ENCODE measurements at regions not wholly inside any gene's neighbourhood (a gene's known extent, or its start where the extent isn't known, plus 50 kb on each side); places are given as distances from the start of the nearest gene placed in this dataset.

DNA sequence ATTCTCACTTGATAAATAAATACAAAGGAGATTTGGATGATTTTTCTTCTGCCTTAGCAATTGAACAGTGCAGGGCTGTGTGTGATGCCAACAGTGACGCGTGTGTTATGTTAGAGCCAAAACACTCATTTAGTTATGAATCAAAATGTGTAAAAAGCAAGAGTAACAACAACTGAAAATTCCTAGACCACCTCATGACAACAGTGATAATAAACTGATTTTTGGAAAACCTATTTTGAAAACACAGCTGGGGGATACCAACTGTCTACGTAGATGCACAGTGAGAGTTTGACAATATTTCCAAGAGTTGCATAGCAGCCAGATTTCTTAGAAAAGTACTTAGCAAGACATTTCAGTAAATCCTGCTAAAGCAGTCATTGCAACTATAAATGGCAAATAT lies 323.9 kb downstream of the GALR1 start:
- no peak for DNase-seq (ENCODE audit: low read depth)

- no peak for DNase-seq (ENCODE audit: low read depth)
These were observed 341.4 kb downstream of the GALR1 start for GRCh38 chr18:77590943-77591515.

DNA sequence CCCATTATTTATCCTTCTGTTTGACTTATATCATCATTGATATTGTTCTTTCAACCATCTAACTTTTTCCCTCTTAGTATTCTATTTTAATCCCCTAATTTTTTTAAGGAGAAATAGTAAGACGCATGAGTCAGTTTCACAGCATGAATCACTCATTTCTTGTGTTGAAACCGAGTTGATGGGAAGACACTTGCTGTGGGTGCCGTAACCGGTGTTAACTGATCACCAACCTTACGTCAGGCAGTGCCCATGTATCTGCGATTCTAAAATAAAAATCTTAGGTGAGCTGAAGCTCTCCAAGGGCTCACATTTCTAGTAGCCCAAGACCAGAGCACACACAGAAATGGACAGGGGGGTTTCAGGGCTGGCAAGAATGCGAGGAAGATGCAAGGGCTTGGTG lies 348.1 kb downstream of the GALR1 start:
- no peak for DNase-seq (ENCODE audit: low read depth)

DNA sequence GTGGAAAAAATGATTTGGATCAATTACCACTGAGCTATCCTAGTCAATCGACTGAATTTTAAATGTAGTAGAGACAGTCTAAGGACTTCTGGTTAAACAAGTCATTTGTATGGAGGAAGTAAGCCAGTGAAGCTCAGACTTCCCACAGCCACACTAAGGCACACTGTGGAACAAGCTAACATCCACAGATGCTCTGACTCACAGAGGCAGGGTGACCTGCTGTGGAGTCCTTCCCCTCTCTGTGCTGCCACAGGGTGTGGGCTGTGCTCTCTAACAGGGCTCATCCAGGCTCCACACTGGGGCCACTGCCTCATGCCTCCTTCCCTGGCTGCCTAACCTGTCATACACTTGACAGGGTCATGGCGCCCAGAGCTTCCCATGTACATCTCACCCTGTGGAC lies 351.0 kb downstream of the GALR1 start:
- no peak for DNase-seq (ENCODE audit: low read depth)

- DNase-seq (ENCODE audit: low read depth): no peak
These were observed 351.9 kb downstream of the GALR1 start for GRCh38 chr18:77601567-77601966.

- no peak for DNase-seq (ENCODE audit: low read depth)
These were observed 357.4 kb downstream of the GALR1 start for GRCh38 chr18:77607087-77607486.

GRCh38 chr18:77608807-77609206 lies 359.2 kb downstream of the GALR1 start:
- no peak for DNase-seq (ENCODE audit: low read depth)

DNA sequence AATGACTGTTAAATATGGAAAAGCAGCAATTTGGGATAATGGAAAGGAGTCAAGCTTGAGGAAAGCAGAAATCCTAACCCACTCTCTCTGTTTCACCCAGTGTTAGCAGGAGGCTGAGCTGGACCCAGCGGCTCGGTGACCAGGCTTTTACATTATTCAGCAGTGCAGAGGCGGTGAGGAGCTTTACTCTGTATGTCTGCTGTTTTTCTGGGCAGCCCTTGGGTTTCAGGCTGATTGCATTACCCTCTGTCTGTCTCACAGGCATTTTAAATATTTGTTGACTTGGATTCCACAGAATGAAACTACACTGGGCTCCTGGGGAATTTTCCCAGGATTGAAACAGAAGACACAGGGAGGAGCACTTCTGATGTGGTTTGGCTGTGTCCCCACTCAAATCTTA lies 368.0 kb downstream of the GALR1 start:
- no peak for DNase-seq (ENCODE audit: low read depth)

- no peak for DNase-seq (ENCODE audit: low read depth)
These were observed 369.9 kb downstream of the GALR1 start for GRCh38 chr18:77619525-77619924.

GRCh38 chr18:77622009-77622692 lies 372.5 kb downstream of the GALR1 start:
- DNase-seq (ENCODE audit: low read depth): no peak

- no peak for DNase-seq (ENCODE audit: low read depth)
These were observed 383.1 kb downstream of the GALR1 start for GRCh38 chr18:77632758-77633157.

- DNase-seq (ENCODE audit: low read depth): no peak
These were observed 384.8 kb downstream of the GALR1 start for GRCh38 chr18:77634494-77634893.

DNA sequence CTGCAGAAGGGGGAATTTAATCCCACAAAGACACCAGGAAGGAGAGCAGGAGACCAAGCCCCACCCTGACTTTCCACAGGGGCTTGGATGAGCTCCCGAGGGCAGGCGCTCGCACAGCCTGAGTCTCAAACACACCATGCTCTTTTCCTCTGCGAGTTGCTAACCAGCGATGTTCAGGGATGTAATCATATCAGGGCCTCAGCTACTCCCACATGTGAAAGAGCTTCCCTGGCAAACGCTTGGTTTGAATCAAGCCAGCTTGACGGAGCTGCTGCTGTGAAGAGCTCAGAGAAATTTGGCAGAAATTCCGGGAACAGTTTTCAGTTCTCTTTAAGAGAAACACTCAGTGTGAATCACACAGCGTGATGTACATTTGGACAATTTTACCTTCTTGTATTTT lies 385.8 kb downstream of the GALR1 start:
- DNase-seq (ENCODE audit: low read depth): no peak

DNA sequence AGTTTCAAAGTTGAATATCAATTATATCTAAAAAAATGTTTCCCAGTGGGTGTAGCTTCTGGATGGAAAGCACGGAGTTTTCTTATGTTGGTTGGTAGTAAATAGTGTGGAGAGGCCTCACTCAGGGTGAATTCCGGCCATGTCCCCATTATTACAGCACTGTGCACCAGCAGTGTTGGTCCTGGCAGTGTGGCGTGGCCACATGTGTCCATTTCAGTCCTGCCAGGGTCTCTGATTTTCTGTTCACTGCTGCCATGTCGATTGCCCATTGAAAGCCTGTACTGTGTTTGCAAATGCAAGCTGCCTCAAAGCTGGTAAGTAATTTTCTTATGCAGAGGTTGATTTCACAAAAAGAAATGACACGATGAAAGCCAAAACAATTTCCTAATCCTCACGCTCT lies 386.2 kb downstream of the GALR1 start:
- no peak for DNase-seq (ENCODE audit: low read depth)

DNA sequence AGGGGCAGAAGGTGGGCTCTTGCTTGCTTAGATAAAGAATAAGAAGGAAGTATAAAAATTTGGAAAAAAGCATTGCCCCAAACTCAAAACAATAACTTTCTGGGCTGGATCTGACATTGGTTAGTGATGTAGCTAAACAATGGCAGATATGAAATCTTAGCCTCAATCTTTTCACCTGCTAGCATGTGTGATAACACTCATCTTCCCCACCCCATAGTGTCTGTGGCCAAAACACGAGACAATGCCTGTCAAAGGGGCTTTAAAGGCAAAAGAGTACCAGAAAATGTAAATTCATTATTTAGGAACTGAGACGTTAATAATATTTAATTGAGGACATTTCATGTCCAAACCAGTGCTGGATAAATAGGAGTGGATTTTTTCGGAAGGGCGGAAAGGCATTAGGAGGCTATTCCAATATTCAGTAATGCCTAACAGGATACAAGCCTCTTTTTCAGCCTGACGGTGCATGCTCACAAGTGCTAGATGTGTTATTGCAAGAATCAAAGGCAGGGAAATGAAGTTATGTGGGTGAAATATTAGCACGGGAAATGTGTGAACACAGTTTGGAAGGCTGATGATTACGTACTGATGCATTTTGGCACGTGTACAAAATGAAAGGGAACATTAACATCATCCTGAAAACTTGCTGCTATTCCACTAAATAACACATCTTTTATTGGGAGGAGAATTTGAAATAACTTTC lies 395.7 kb downstream of the GALR1 start:
- DNase-seq (ENCODE audit: low read depth): no peak

DNA sequence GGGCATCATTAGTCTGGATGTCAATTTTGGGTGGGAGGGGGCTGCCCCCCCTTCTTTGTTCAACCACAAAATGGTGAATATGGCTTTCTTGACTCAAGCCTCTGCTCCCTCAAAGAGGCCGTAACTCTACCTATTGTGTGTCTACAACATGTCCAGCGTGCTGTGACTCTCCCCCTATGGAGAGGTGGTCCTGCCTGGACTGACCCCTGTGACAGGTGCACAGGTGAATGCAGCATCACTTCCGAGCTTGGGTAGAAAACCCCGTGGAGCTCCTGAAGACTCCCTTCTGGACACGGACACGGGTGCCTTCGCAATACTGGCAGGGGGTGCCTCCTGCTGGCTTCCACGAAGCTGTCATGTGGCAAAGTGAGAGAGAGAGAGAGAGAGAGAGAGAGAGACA lies 397.8 kb downstream of the GALR1 start:
- no peak for DNase-seq (ENCODE audit: low read depth)

- no peak for DNase-seq (ENCODE audit: low read depth)
These were observed 398.8 kb downstream of the GALR1 start for GRCh38 chr18:77648411-77648810.

DNA sequence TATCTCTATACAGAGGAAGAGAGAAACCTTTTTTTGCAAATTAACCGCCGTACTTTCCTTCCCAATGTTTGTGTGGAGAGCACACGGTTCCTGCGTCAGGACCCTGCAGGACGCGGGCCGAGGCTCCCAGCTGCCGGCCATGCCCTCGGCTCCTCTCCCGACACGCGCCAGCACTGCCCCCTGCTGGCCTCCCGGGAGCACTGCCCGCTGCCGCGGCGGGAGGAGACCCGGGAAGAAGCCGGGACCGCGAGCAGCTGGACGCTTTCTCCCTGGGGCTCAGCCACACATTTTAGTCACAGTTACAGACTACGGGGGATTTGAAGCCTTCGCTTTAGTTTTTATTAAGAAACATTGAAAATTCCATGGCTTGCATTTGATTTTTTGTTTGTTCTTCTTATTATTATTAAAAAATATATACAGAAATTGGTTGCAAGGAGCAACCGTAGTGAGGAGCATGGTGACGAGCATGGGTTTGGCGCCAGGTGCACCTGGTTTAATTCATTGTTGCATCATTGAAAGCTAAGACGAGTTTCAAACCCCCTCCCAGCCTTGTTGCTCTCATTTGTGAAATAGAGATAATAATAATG lies 401.2 kb downstream of the GALR1 start:
- DNase-seq (ENCODE audit: low read depth): no peak

DNA sequence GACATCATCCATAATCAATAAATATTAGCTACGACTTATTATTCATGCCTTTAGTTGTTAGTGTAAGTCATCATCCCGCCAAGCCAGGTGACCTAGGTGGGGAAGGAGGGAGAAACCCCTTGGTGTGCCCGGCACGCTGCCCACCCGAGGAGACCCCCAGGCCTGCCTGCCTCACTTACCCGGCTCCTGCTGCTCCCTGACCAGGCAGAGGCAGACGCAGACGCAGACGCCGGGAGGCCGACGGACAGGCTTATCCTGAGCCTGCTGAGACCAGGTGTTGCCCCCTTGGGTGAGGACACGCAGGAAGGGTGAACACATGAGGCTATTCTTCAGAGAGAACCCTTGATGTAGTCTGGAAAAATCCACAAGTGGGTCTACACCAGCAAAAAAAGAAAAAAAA lies 401.8 kb downstream of the GALR1 start:
- no peak for DNase-seq (ENCODE audit: low read depth)

DNA sequence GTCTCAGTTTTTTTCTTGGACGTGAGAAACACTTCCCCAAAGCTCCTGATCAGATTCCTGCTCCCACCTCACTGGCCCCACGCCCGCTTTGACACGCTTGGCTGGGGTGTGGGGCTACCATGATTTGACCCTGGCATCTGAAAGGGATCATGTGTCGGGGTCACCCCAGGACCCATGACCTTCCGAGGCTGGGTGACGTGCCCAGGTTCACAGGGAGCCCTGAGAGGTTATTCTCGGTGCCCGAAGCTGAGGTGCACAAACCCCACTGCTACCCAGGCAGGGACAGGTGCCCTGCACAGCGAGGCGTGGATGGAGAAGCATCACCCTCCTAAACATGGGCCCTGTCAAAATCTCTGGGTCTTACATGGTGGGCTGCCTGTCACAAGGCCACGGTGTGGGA lies 404.1 kb downstream of the GALR1 start:
- no peak for DNase-seq (ENCODE audit: low read depth)

GRCh38 chr18:77654302-77654701 lies 404.7 kb downstream of the GALR1 start:
- DNase-seq (ENCODE audit: low read depth): no peak

DNA sequence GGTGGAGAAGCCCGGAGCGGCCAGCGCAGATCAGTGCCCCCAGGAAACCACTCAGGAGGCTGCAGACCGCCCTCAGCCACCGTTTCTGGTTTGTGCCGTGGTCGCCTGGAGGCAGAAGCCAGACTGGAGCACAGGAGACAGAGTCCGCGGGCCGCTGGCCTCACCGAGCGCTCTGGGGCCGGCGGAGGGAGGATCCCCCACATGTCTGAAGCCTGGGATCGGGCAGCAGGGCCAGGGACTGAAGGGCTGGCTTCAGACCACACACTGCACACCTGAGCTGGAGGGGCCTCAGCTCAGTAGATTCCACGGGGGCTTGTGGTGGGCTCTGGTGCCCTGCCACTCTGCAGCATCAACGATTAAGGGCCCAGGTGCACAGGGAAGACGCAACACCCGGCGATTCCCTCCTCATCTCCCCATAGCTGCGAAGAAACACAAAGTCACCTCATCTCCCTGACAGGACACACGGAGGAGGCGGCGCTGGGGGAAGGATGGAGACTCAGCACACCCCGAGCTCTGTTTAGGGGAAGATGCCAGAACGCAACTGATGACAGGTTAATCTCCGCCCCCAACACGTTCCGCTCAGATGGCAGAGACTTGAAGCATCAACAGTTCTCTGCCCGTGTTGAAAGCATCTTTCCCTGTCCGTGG lies 408.1 kb downstream of the GALR1 start:
- no peak for DNase-seq (ENCODE audit: low read depth)

GRCh38 chr18:77658299-77658662 lies 408.6 kb downstream of the GALR1 start:
- no peak for DNase-seq (ENCODE audit: low read depth)
